ACC112 (cell line): ENCODE measurements at regions not wholly inside any gene's neighbourhood (a gene's known extent, or its start where the extent isn't known, plus 50 kb on each side); places are given as distances from the start of the nearest gene placed in this dataset.

Source experiments
- H2AFZ ChIP-seq: fragments of 200-600 bp; sonication (generic); one replicate; pipeline ENCODE4 v1.6.0; 2017; ENCODE audit warnings: antibody characterized with exemption, low read length; ENCODE audit not compliant: unreplicated experiment
- H3K27ac ChIP-seq: fragments of 200-600 bp; sonication (generic); 2 replicates; pipeline ENCODE4 v1.5.1; 2014; ENCODE audit warnings: low read depth, mild to moderate bottlenecking, antibody characterized with exemption, low read length, moderate library complexity
- H3K27me3 ChIP-seq: fragments of 200-600 bp; sonication (generic); 2 replicates; pipeline ENCODE4 v1.6.1; 2014; ENCODE audit warnings: mild to moderate bottlenecking, antibody characterized with exemption, low read length, moderate library complexity, mixed read lengths; ENCODE audit not compliant: insufficient read depth
- H3K36me3 ChIP-seq: fragments of 200-600 bp; sonication (generic); 2 replicates; pipeline ENCODE4 v1.6.1; 2016; ENCODE audit warnings: mild to moderate bottlenecking, antibody characterized with exemption, low read length, moderate library complexity, mixed read lengths; ENCODE audit not compliant: insufficient read depth
- H3K4me1 ChIP-seq: fragments of 200-600 bp; sonication (generic); one replicate; pipeline ENCODE4 v1.6.1; 2016; ENCODE audit warnings: low read length, mixed read lengths; ENCODE audit not compliant: insufficient read depth, unreplicated experiment, control insufficient read depth
- H3K4me3 ChIP-seq: fragments of 200-600 bp; sonication (generic); 2 replicates; pipeline ENCODE4 v1.5.1; 2014; ENCODE audit warnings: mild to moderate bottlenecking, low read depth, low read length
- H3K79me2 ChIP-seq: fragments of 200-600 bp; sonication (generic); one replicate; pipeline ENCODE4 v1.6.0; 2016; ENCODE audit warnings: low read length; ENCODE audit not compliant: control insufficient read depth, unreplicated experiment, insufficient read depth

GRCh38 chr3:162096874-162097273 lies 600.3 kb downstream of the OTOL1 start:
- Histone ChIP-seq H2AFZ (no peak overlapping the region), H3K27me3 (no peaks in the 10 kb centered on the region), H3K79me2 (no peaks in the 10 kb centered on the region), H3K36me3 (no peaks in the 10 kb centered on the region), H3K4me1 (no peaks in the 10 kb centered on the region), H3K27ac (no peak overlapping the region), H3K4me3 (no peak overlapping the region)

GRCh38 chr3:162103808-162104207 lies 607.2 kb downstream of the OTOL1 start:
- Histone ChIP-seq H3K27ac (no peak overlapping the region), H2AFZ (no peak overlapping the region), H3K4me1 (no peaks in the 10 kb centered on the region), H3K36me3 (no peaks in the 10 kb centered on the region), H3K27me3 (no peaks in the 10 kb centered on the region), H3K4me3 (no peak overlapping the region), H3K79me2 (no peaks in the 10 kb centered on the region)

GRCh38 chr3:162111861-162112260 lies 615.3 kb downstream of the OTOL1 start:
- Histone ChIP-seq H3K4me1 (no peaks in the 10 kb centered on the region), H3K79me2 (no peaks in the 10 kb centered on the region), H3K4me3 (no peak overlapping the region), H3K27me3 (no peaks in the 10 kb centered on the region), H3K27ac (no peak overlapping the region), H3K36me3 (no peaks in the 10 kb centered on the region), H2AFZ (no peak overlapping the region)

GRCh38 chr3:162112719-162113118 lies 616.1 kb downstream of the OTOL1 start:
- Histone ChIP-seq H3K27ac (no peak overlapping the region), H3K4me1 (no peaks in the 10 kb centered on the region), H3K4me3 (no peak overlapping the region), H3K36me3 (no peaks in the 10 kb centered on the region), H3K27me3 (no peaks in the 10 kb centered on the region), H3K79me2 (no peaks in the 10 kb centered on the region), H2AFZ (no peak overlapping the region)

GRCh38 chr3:162117961-162118360 lies 621.4 kb downstream of the OTOL1 start:
- Histone ChIP-seq H2AFZ (peak overlapping the region; percentile 32), H3K36me3 (no peaks in the 10 kb centered on the region), H3K27me3 (no peaks in the 10 kb centered on the region), H3K4me1 (no peaks in the 10 kb centered on the region), H3K27ac (no peak overlapping the region), H3K79me2 (no peaks in the 10 kb centered on the region), H3K4me3 (no peak overlapping the region)

- H3K27me3 ChIP-seq = no peaks in the 10 kb centered on the region
- no peaks in the 10 kb centered on the region for H3K79me2 ChIP-seq
- H2AFZ ChIP-seq = no peak overlapping the region
- H3K4me1 ChIP-seq = no peaks in the 10 kb centered on the region
- H3K4me3 ChIP-seq = no peak overlapping the region
- H3K36me3 ChIP-seq = no peaks in the 10 kb centered on the region
- H3K27ac ChIP-seq = no peak overlapping the region
Observed at GRCh38 chr3:162119651-162120050, 623.0 kb downstream of the OTOL1 start.

GRCh38 chr3:162122405-162122804 lies 625.8 kb downstream of the OTOL1 start:
- no peak overlapping the region for H3K27ac ChIP-seq
- no peak overlapping the region for H3K4me3 ChIP-seq
- no peaks in the 10 kb centered on the region for H3K27me3 ChIP-seq
- H3K4me1 ChIP-seq = no peaks in the 10 kb centered on the region
- H3K36me3 ChIP-seq = no peaks in the 10 kb centered on the region
- H3K79me2 ChIP-seq = no peaks in the 10 kb centered on the region
- H2AFZ ChIP-seq = no peak overlapping the region

GRCh38 chr3:162125790-162126189 lies 629.2 kb downstream of the OTOL1 start:
- H2AFZ ChIP-seq = no peak overlapping the region
- H3K27me3 ChIP-seq = no peaks in the 10 kb centered on the region
- no peak overlapping the region for H3K4me3 ChIP-seq
- no peaks in the 10 kb centered on the region for H3K4me1 ChIP-seq
- no peaks in the 10 kb centered on the region for H3K36me3 ChIP-seq
- no peak overlapping the region for H3K27ac ChIP-seq
- no peaks in the 10 kb centered on the region for H3K79me2 ChIP-seq

- no peaks in the 10 kb centered on the region for H3K27me3 ChIP-seq
- no peaks in the 10 kb centered on the region for H3K36me3 ChIP-seq
- no peak overlapping the region for H3K27ac ChIP-seq
- no peaks in the 10 kb centered on the region for H3K4me1 ChIP-seq
- no peaks in the 10 kb centered on the region for H3K79me2 ChIP-seq
- no peak overlapping the region for H3K4me3 ChIP-seq
- no peak overlapping the region for H2AFZ ChIP-seq
Observed at GRCh38 chr3:162130582-162130981, 634.0 kb downstream of the OTOL1 start.

GRCh38 chr3:162132981-162133380 lies 636.4 kb downstream of the OTOL1 start:
- Histone ChIP-seq H3K79me2 (no peaks in the 10 kb centered on the region), H3K27me3 (no peaks in the 10 kb centered on the region), H3K4me3 (no peak overlapping the region), H2AFZ (no peak overlapping the region), H3K27ac (no peak overlapping the region), H3K4me1 (no peaks in the 10 kb centered on the region), H3K36me3 (no peaks in the 10 kb centered on the region)

GRCh38 chr3:162134571-162134970 lies 638.0 kb downstream of the OTOL1 start:
- Histone ChIP-seq H3K27ac (no peak overlapping the region), H2AFZ (no peak overlapping the region), H3K4me1 (peaks cover 1% of the 10 kb centered on the region), H3K27me3 (no peaks in the 10 kb centered on the region), H3K4me3 (no peak overlapping the region), H3K36me3 (no peaks in the 10 kb centered on the region), H3K79me2 (no peaks in the 10 kb centered on the region)
